GM12891 (cell line): ENCODE measurements at regions not wholly inside any gene's neighbourhood (a gene's known extent, or its start where the extent isn't known, plus 50 kb on each side); places are given as distances from the start of the nearest gene placed in this dataset.

Experiments
- POLR2A ChIP-seq: IDR thresholded peaks from 2 replicates; pipeline ENCODE4 v1.6.1; 2011; ENCODE audit warnings: low read depth, low read length, control low read depth
- POLR2AphosphoS5 ChIP-seq: IDR thresholded peaks from 2 replicates; pipeline ENCODE4 v1.6.1; 2011; ENCODE audit warnings: low read depth, low read length, control low read depth
- POU2F2 ChIP-seq: IDR thresholded peaks from 2 replicates; pipeline ENCODE4 v1.6.1; 2011; ENCODE audit warnings: low read depth, mild to moderate bottlenecking, control low read depth, low read length, moderate library complexity
- SPI1 ChIP-seq: IDR thresholded peaks from 2 replicates; pipeline ENCODE4 v1.6.1; 2011; ENCODE audit warnings: low read depth, low read length, control low read depth
- TAF1 ChIP-seq: IDR thresholded peaks from 2 replicates; pipeline ENCODE4 v1.6.1; 2011; ENCODE audit warnings: low read depth, low read length, control low read depth

DNA sequence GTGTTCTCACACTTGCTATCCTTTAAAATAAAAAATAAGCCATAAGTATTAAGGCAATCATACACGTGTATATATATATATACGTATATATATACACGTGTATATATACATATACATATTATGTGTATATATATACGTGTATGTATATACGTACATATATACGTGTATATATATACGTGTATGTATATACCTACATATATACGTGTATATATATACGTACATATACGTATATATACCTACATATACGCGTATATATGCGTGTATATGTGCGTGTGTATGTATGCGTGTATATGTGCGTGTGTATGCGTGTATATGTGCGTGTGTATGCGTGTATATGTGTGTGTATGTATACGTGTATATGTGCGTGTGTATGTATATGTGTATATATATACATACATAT lies 477.3 kb upstream of the ARRDC4 start:
- no peak for TF ChIP-seq POLR2AphosphoS5
- no peak for TF ChIP-seq SPI1
- TF ChIP-seq POLR2A: no peak
- TF ChIP-seq TAF1: no peak
- no peak for TF ChIP-seq POU2F2
